K562 (cell line): ENCODE measurements at regions not wholly inside any gene's neighbourhood (a gene's known extent, or its start where the extent isn't known, plus 50 kb on each side); places are given as distances from the start of the nearest gene placed in this dataset.

ENCODE experiments used
- ARID4B ChIP-seq: sonication (generic); formaldehyde crosslinking; IDR thresholded peaks from 2 replicates; pipeline ENCODE4 v1.8.0; 2022; ENCODE audit warnings: mild to moderate bottlenecking, missing genetic modification reagents
- CEBPZ ChIP-seq: fragments of 150-350 bp; IDR thresholded peaks from 2 replicates; pipeline ENCODE4 v1.6.1; 2014; ENCODE audit warnings: low read depth, mild to moderate bottlenecking, low read length, borderline replicate concordance
- EP300 ChIP-seq: IDR thresholded peaks from 2 replicates; pipeline ENCODE4 v1.6.1; 2012; ENCODE audit warnings: low read length, improper control_type of control experiment
- ETS2 ChIP-seq: IDR thresholded peaks from 2 replicates; pipeline ENCODE4 v1.6.1; 2016; ENCODE audit warnings: borderline replicate concordance, missing genetic modification characterization, mild to moderate bottlenecking, moderate library complexity, missing compliant biosample characterization; ENCODE audit not compliant: poor library complexity, severe bottlenecking
- HBP1 ChIP-seq: fragments of 450-650 bp; formaldehyde crosslinking; IDR thresholded peaks from 2 replicates; pipeline ENCODE4 v1.4.0; 2022; ENCODE audit warnings: missing genetic modification characterization
- MECOM ChIP-seq: fragments of 250-450 bp; sonication (Bioruptor Pico); IDR thresholded peaks from 2 replicates; pipeline ENCODE4 v1.8.0; 2022; ENCODE audit warnings: inconsistent platforms

GRCh38 chr22:42180349-42180842, 49.8 kb upstream of the CYP2D6 start (continued):
- no peak for TF ChIP-seq ARID4B
- no peak for TF ChIP-seq HBP1 (CRISPR knock-in tag)
- peak; percentile 77 for TF ChIP-seq EP300
- no peak for TF ChIP-seq ETS2 (tag)
- TF ChIP-seq MECOM = peak; percentile 72; the same call in 1 of the 2 replicates
- no peak for TF ChIP-seq CEBPZ
